GM21529 (cell line): ENCODE measurements at regions not wholly inside any gene's neighbourhood (a gene's known extent, or its start where the extent isn't known, plus 50 kb on each side); places are given as distances from the start of the nearest gene placed in this dataset.
"Not testable (repeated sequence)": the region's sequence is repeated elsewhere in the genome, so short reads cannot be mapped to it uniquely, and the experiment has no call there.

Experiments used
- ATAC-seq: cut with Tn5 transposase; IDR thresholded peaks from one replicate; pipeline ENCODE4 v1.9.1; 2021; ENCODE audit not compliant: unreplicated experiment

- no peak for ATAC-seq
These were observed 772.0 kb downstream of the LTN1 start for GRCh38 chr21:28220680-28221079.

GRCh38 chr21:28216976-28217523 is 775.6 kb downstream of the LTN1 start:
- ATAC-seq: no peak

GRCh38 chr21:28215214-28215954 is 777.3 kb downstream of the LTN1 start:
- no peak for ATAC-seq

GRCh38 chr21:28214786-28215185 is 777.9 kb downstream of the LTN1 start:
- no peak for ATAC-seq

GRCh38 chr21:28213261-28213660 is 779.4 kb downstream of the LTN1 start:
- no peak for ATAC-seq

- no peak for ATAC-seq
These were observed 780.6 kb downstream of the LTN1 start for GRCh38 chr21:28212061-28212460.

- no peak for ATAC-seq
These were observed 785.1 kb downstream of the LTN1 start for GRCh38 chr21:28207436-28208173.

GRCh38 chr21:28200726-28201125 is 792.0 kb downstream of the LTN1 start:
- no peak for ATAC-seq

- ATAC-seq: no peak
These were observed 795.7 kb downstream of the LTN1 start for GRCh38 chr21:28196981-28197380.

GRCh38 chr21:28193189-28193588 is 799.5 kb downstream of the LTN1 start:
- no peak for ATAC-seq

- no peak for ATAC-seq
These were observed 806.1 kb downstream of the LTN1 start for GRCh38 chr21:28186604-28187003.

GRCh38 chr21:28181730-28182129 is 810.9 kb downstream of the LTN1 start:
- ATAC-seq: no peak

- ATAC-seq: no peak
These were observed 813.5 kb downstream of the LTN1 start for GRCh38 chr21:28179136-28179535.

- no peak for ATAC-seq
These were observed 815.6 kb downstream of the LTN1 start for GRCh38 chr21:28177124-28177523.

- ATAC-seq: no peak
These were observed 818.0 kb downstream of the LTN1 start for GRCh38 chr21:28174701-28175100.

- no peak for ATAC-seq
These were observed 818.7 kb downstream of the LTN1 start for GRCh38 chr21:28174006-28174405.

GRCh38 chr21:28172376-28172775 is 820.3 kb downstream of the LTN1 start:
- ATAC-seq: no peak

- ATAC-seq: no peak
These were observed 825.3 kb downstream of the LTN1 start for GRCh38 chr21:28167366-28167765.

- not testable (repeated sequence) for ATAC-seq
These were observed 828.2 kb downstream of the LTN1 start for GRCh38 chr21:28164519-28164918.

GRCh38 chr21:28162052-28162451 is 830.6 kb downstream of the LTN1 start:
- not testable (repeated sequence) for ATAC-seq

GRCh38 chr21:28160378-28160777 is 832.3 kb downstream of the LTN1 start:
- ATAC-seq: no peak

- ATAC-seq: no peak
These were observed 833.3 kb downstream of the LTN1 start for GRCh38 chr21:28159396-28159795.
